Endothelial cell of umbilical vein (primary cell): ENCODE measurements at regions not wholly inside any gene's neighbourhood (a gene's known extent, or its start where the extent isn't known, plus 50 kb on each side); places are given as distances from the start of the nearest gene placed in this dataset.

ENCODE experiments used
- BruUV-seq: library from RNA; stranded (reverse); fragments of 400-500 nt; replicated peaks from 2 replicates; lab custom pipeline; 2021; lab: Mats Ljungman, UMichigan
- CTCF ChIA-PET: fragments of 300-600, 350-600 bp; sonication (Branson Sonifier 250); formaldehyde crosslinking; loops from one replicate; lab custom pipeline; 2021; ENCODE audit warnings: antibody characterized with exemption, inconsistent platforms; lab: Charles Lee
- POLR2A ChIA-PET: fragments of 300-600, 350-600 bp; sonication (Branson Sonifier 250); formaldehyde crosslinking; loops from one replicate; lab custom pipeline; 2021; ENCODE audit warnings: antibody characterized with exemption, inconsistent platforms; lab: Charles Lee
- DNase-seq: peaks from one replicate; pipeline ENCODE4 v3.0.0-alpha.2; 2011; ENCODE audit warnings: low read depth, low spot score
- FAIRE-seq: peaks from 2 replicates; lab custom pipeline; 2011; peaks lifted over from hg19 to GRCh38; lab: Jason Lieb, UNC
- H2AFZ ChIP-seq: 2 replicates; pipeline ENCODE4 v1.6.0; 2012; ENCODE audit warnings: low read depth, low read length, control low read depth, inconsistent platforms
- H3K27ac ChIP-seq: 2 replicates; pipeline ENCODE4 v1.5.1; 2011; ENCODE audit warnings: low read depth, mild to moderate bottlenecking, control low read depth, low read length, moderate library complexity; ENCODE audit not compliant: insufficient read depth
- H3K27me3 ChIP-seq, 2 experiments: 2 replicates each; pipeline versions ENCODE4 v1.6.0 to v1.6.1; 2011; ENCODE audit warnings: low read length in 2 of 2, mixed read lengths in 1 of 2; ENCODE audit not compliant: control insufficient read depth in 2 of 2, insufficient read depth in 2 of 2
- H3K36me3 ChIP-seq, 2 experiments: 2 replicates in 1 of 2; 3 replicates in 1 of 2; pipeline ENCODE4 v1.5.1; 2011; ENCODE audit warnings: low read length in 2 of 2, mild to moderate bottlenecking in 1 of 2, moderate library complexity in 1 of 2; ENCODE audit not compliant: control insufficient read depth in 2 of 2, insufficient read depth in 2 of 2; ENCODE audit errors: extremely low read depth in 1 of 2
- H3K4me1 ChIP-seq: 3 replicates; pipeline ENCODE4 v1.5.1; 2011; ENCODE audit warnings: mild to moderate bottlenecking, low read length; ENCODE audit not compliant: control insufficient read depth, insufficient read depth; ENCODE audit errors: extremely low read depth
- H3K4me2 ChIP-seq: 2 replicates; pipeline ENCODE4 v1.6.1; 2011; ENCODE audit warnings: low read length, control low read depth, mixed read lengths; ENCODE audit not compliant: insufficient read depth
- H3K4me3 ChIP-seq, 3 experiments: fragments of 200-600 bp in 1 of 3; sonication (generic), shearing (Covaris generic) in 1 of 3; replicated peaks in 1 of 3; 2 replicates each; pipeline ENCODE4 v1.5.1; 2011 to 2016; ENCODE audit warnings: control low read depth in 3 of 3, low read length in 3 of 3, mild to moderate bottlenecking in 2 of 3, inconsistent platforms in 1 of 3, low read depth in 1 of 3, moderate library complexity in 1 of 3; ENCODE audit not compliant: insufficient read depth in 1 of 3
- H3K79me2 ChIP-seq: 2 replicates; pipeline ENCODE4 v1.6.0; 2012; ENCODE audit warnings: low read length, inconsistent platforms; ENCODE audit not compliant: control insufficient read depth, insufficient read depth
- H3K9ac ChIP-seq: replicated peaks from 2 replicates; pipeline ENCODE3; 2011; ENCODE audit warnings: low read length, control low read depth; ENCODE audit not compliant: insufficient read depth; ENCODE audit errors: extremely low read depth
- H3K9me1 ChIP-seq: replicated peaks from 3 replicates; pipeline ENCODE4 v1.6.0; 2011; ENCODE audit warnings: mild to moderate bottlenecking, low read length; ENCODE audit not compliant: control insufficient read depth, insufficient read depth; ENCODE audit errors: extremely low read depth
- H3K9me3 ChIP-seq: replicated peaks from 2 replicates; pipeline ENCODE4 v1.5.1; 2012; ENCODE audit warnings: low read length, inconsistent platforms; ENCODE audit not compliant: control insufficient read depth, insufficient read depth
- H4K20me1 ChIP-seq: replicated peaks from 2 replicates; pipeline ENCODE3; 2011; ENCODE audit warnings: mild to moderate bottlenecking, low read length; ENCODE audit not compliant: control insufficient read depth, insufficient read depth; ENCODE audit errors: extremely low read depth
- CTCF ChIP-seq, 2 donors: IDR thresholded peaks; 1 replicate in 1 of 2; 2 replicates in 1 of 2; pipeline ENCODE4 v1.5.1; 2011; ENCODE audit warnings: low read length in 2 of 2, mild to moderate bottlenecking in 2 of 2, moderate library complexity in 2 of 2, control low read depth in 1 of 2, inconsistent platforms in 1 of 2, low read depth in 1 of 2; ENCODE audit not compliant: insufficient read depth in 1 of 2; ENCODE audit errors: extremely low read depth in 1 of 2
- GATA2 ChIP-seq: IDR thresholded peaks from 2 replicates; pipeline ENCODE4 v1.7.0; 2011; ENCODE audit warnings: low read depth, mild to moderate bottlenecking, moderate library complexity, mixed read lengths, low read length; ENCODE audit not compliant: insufficient read length, insufficient read depth
- MYC ChIP-seq: IDR thresholded peaks from one replicate; pipeline ENCODE4 v1.6.1; 2011; ENCODE audit warnings: mild to moderate bottlenecking, low read depth, low read length
- POLR2AphosphoS5 ChIP-seq: IDR thresholded peaks from 2 replicates; pipeline ENCODE4 v1.6.1; 2012; ENCODE audit warnings: low read depth, mild to moderate bottlenecking, control low read depth, low read length, moderate library complexity; ENCODE audit not compliant: insufficient read depth
- dilution Hi-C: fragments of 300-500 bp; cut with MboI; formaldehyde crosslinking; loops from one replicate; pipeline ENCODE4 v1.15.0; 2019; ENCODE audit warnings: low sequenced_read_pairs; ENCODE audit not compliant: extremely low pct_ligation_motif_present
- intact Hi-C: fragments of 100-400 bp; cut with micrococcal nuclease; formaldehyde crosslinking; loops from one replicate; pipeline ENCODE4 v1.10.0; 2022
- TF ChIP-seq, protein P1 (sequence below): IDR thresholded peaks from 2 replicates; pipeline ENCODE4 v1.6.1; 2011; ENCODE audit not compliant: insufficient read depth, insufficient read length

DNA sequence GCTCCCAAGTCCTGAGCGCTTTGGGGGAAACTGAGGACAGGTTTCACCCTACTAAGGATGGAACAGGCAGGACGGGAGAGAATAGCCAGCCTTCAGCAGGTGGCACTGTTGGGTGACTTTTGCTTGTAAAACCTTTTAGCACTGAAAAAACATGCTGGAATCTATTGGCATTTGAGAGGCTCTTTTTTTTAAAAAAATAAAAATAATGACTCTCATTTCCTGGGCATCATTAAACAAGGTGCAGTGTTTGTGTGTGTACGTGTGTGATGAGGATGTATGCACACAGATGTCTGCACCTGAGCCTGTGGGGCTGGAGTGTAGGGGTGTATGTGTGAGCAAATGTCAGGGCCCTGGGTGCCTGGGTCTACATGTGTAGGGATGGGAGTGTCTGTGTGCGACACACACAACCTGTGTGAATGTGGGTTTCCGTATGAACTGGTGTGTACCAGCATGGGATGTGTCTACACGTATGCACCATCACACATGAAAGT lies 177.9 kb downstream of the RPS24 start:
- peaks cover 4 to 5% of the 10 kb centered on the region in 2 experiments for H3K27me3 ChIP-seq
- ChIA-PET POLR2A (no interaction called here), CTCF (interaction anchor here (1.0 to 4.9 kb wide), 7 partner anchors 16 to 983 kb away, joined by 3 to 29 read pairs (median 4); no protein-coding TSS in a partner anchor)
- no peaks in the 10 kb centered on the region for H3K79me2 ChIP-seq
- no peak overlapping the region for H3K4me3 ChIP-seq
- intact Hi-C loops (loop anchor here (1.0 to 5.0 kb wide), 5 partner anchors 170 to 984 kb away; partner anchors contain the start of gene ZMIZ1), dilution Hi-C loops (no loop called here)
- H3K4me2 ChIP-seq: no peak overlapping the region
- H3K27ac ChIP-seq: no peak overlapping the region
- no peaks in the 10 kb centered on the region for H3K9me3 ChIP-seq
- peak; percentile 21 for FAIRE-seq
- no TSS peak for BruUV-seq
- no peak overlapping the region for H2AFZ ChIP-seq
- DNase-seq: peak; percentile 55
- H3K9me1 ChIP-seq: no peaks in the 10 kb centered on the region
- H3K4me1 ChIP-seq: no peaks in the 10 kb centered on the region
- H3K36me3 ChIP-seq: no peaks in the 10 kb centered on the region
- no peaks in the 10 kb centered on the region for H4K20me1 ChIP-seq
- no peak overlapping the region for H3K9ac ChIP-seq
- TF ChIP-seq CTCF (IDR thresholded peaks at IDR 0.05; ENCODE audit: extremely low read depth in 1 of 2, insufficient read depth in 1 of 2, low read depth in 1 of 2, low read length in 2 of 2) (peak; percentile 49 to 65), MYC (no peak)

DNA sequence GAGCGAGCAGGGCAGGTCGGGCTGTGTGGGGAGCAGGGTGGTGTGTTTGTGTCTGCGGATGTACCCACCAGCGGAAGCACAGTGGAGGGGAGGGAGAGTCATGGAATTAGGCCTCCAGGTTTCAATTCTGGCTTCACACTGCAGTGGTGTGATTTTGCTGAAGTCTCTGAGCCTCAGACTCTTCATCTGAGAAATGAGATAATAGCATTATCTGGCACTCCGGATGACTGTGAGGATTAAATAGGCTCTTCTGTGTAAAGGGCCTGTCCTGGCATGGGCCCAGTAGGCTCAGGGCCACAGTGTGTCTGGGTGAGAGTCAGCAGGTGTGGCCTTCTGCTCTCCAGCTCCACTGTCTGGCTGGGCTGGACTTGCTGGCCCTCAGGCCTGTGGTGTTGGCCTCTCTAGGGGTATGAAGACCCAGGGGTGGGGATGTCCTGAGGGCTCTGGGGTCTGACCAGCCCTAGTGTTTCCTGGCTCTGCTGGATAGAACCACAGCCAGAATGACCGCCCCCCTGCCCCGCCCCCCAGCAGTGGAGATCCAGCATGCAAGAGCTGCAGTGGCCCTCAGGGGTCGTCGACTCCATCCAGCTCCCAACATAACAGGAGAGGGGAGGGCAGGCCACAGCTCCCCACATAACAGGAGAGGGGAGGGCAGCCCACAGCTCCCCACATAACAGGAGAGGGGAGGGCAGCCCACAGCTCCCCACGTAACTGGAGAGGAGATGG lies 178.6 kb downstream of the RPS24 start:
- no peak overlapping the region for H3K9ac ChIP-seq
- FAIRE-seq (no peak), DNase-seq (no peak)
- intact Hi-C loops: loop anchor here (5.0 kb wide), 1 partner anchor 855 kb away; the partner anchor contains the start of gene ZMIZ1
- no peaks in the 10 kb centered on the region for H4K20me1 ChIP-seq
- no peak overlapping the region for H3K4me2 ChIP-seq
- H3K4me1 ChIP-seq: no peaks in the 10 kb centered on the region
- peaks cover 4 to 5% of the 10 kb centered on the region in 2 experiments for H3K27me3 ChIP-seq
- no peak overlapping the region for H3K27ac ChIP-seq
- no peaks in the 10 kb centered on the region for H3K79me2 ChIP-seq
- H2AFZ ChIP-seq: no peak overlapping the region
- CTCF ChIA-PET: interaction anchor here (0.7 to 4.9 kb wide), 7 partner anchors 15 to 990 kb away, joined by 3 to 29 read pairs (median 4); no protein-coding TSS in a partner anchor
- POLR2A ChIA-PET: no interaction called here
- dilution Hi-C loops: no loop called here
- BruUV-seq: no TSS peak
- H3K36me3 ChIP-seq: no peaks in the 10 kb centered on the region
- TF ChIP-seq POLR2AphosphoS5 (no peak), MYC (no peak), CTCF (IDR thresholded peaks at IDR 0.05; ENCODE audit: extremely low read depth in 1 of 2, insufficient read depth in 1 of 2, low read depth in 1 of 2, low read length in 2 of 2) (no peak), GATA2 (no peak)
- TF ChIP-seq, protein P1, sequence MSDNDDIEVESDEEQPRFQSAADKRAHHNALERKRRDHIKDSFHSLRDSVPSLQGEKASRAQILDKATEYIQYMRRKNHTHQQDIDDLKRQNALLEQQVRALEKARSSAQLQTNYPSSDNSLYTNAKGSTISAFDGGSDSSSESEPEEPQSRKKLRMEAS: no peak
- H3K9me1 ChIP-seq: no peaks in the 10 kb centered on the region
- no peak overlapping the region for H3K4me3 ChIP-seq
- H3K9me3 ChIP-seq: no peaks in the 10 kb centered on the region
